Endothelial cell (in vitro differentiated cells): ENCODE measurements at regions not wholly inside any gene's neighbourhood (a gene's known extent, or its start where the extent isn't known, plus 50 kb on each side); places are given as distances from the start of the nearest gene placed in this dataset.

ENCODE experiments used
- DNase-seq: peaks from one replicate; pipeline ENCODE4 v3.0.0; 2021; ENCODE audit warnings: low spot score
- H3K27ac Mint-ChIP-seq: one replicate; pipeline ENCODE4 v1.8.0; 2021; ENCODE audit warnings: mixed read lengths, inconsistent platforms; ENCODE audit not compliant: unreplicated experiment
- H3K27me3 Mint-ChIP-seq: one replicate; pipeline ENCODE4 v1.8.0; 2021; ENCODE audit warnings: mild to moderate bottlenecking, moderate library complexity, mixed read lengths, inconsistent platforms; ENCODE audit not compliant: unreplicated experiment
- H3K36me3 Mint-ChIP-seq: one replicate; pipeline ENCODE4 v1.8.0; 2021; ENCODE audit warnings: mild to moderate bottlenecking, low read depth, mixed read lengths, inconsistent platforms; ENCODE audit not compliant: unreplicated experiment
- H3K4me1 Mint-ChIP-seq: one replicate; pipeline ENCODE4 v1.8.0; 2021; ENCODE audit warnings: mild to moderate bottlenecking, mixed read lengths, inconsistent platforms; ENCODE audit not compliant: unreplicated experiment
- H3K4me3 Mint-ChIP-seq: one replicate; pipeline ENCODE4 v1.8.0; 2021; ENCODE audit warnings: mild to moderate bottlenecking, mixed read lengths, inconsistent platforms; ENCODE audit not compliant: unreplicated experiment
- H3K9me3 Mint-ChIP-seq: one replicate; pipeline ENCODE4 v1.8.0; 2021; ENCODE audit warnings: mixed read lengths, inconsistent platforms; ENCODE audit not compliant: unreplicated experiment
- CTCF ChIP-seq: fragments of 200-600 bp; sonication (generic); IDR thresholded peaks from one replicate; pipeline ENCODE4 v1.5.0; 2021; ENCODE audit warnings: antibody characterized with exemption; ENCODE audit not compliant: unreplicated experiment

GRCh38 chr1:94746635-94747525 lies 73.3 kb upstream of the SLC44A3 start:
- H3K36me3 Mint-ChIP-seq, result no peaks in the 10 kb centered on the region
- H3K27ac Mint-ChIP-seq, result no peak overlapping the region
- H3K4me3 Mint-ChIP-seq, result no peak overlapping the region
- no peak for TF ChIP-seq CTCF
- no peaks in the 10 kb centered on the region for H3K9me3 Mint-ChIP-seq
- DNase-seq, result no peak
- H3K27me3 Mint-ChIP-seq, result peaks cover 2% of the 10 kb centered on the region
- peaks cover 9% of the 10 kb centered on the region for H3K4me1 Mint-ChIP-seq

DNA sequence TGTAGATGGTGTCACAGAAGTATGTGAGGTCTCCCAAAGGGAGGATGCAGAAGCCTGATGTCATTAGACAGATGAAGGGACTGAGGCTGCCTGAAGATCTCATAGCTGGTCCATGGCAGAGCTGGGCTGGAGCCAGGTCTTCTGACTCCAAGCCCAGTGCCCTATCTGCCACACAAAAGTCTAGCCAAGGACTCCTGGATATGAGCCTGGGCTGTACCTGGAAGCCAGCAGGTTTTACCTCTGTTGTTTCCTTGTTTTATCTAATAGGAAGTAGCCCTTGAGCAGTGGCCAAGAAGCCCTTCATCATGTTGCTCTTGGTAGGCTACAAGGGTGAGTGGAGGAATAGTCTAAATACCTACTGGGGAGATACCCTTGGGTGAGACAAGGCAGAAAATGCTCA lies 74.4 kb upstream of the SLC44A3 start:
- Mint-ChIP-seq H3K27ac (no peak overlapping the region), H3K4me1 (peaks cover 15% of the 10 kb centered on the region), H3K36me3 (no peaks in the 10 kb centered on the region), H3K9me3 (no peaks in the 10 kb centered on the region), H3K27me3 (peaks cover 2% of the 10 kb centered on the region), H3K4me3 (no peak overlapping the region)
- DNase-seq, result no peak
- no peak for TF ChIP-seq CTCF

GRCh38 chr1:94743862-94744261 lies 76.3 kb upstream of the SLC44A3 start:
- no peak overlapping the region for H3K27ac Mint-ChIP-seq
- no peaks in the 10 kb centered on the region for H3K9me3 Mint-ChIP-seq
- peaks cover 15% of the 10 kb centered on the region for H3K4me1 Mint-ChIP-seq
- no peak overlapping the region for H3K4me3 Mint-ChIP-seq
- TF ChIP-seq CTCF, result no peak
- H3K36me3 Mint-ChIP-seq, result no peaks in the 10 kb centered on the region
- H3K27me3 Mint-ChIP-seq, result peaks cover 2% of the 10 kb centered on the region
- DNase-seq, result no peak

GRCh38 chr1:94741996-94742395 lies 78.2 kb upstream of the SLC44A3 start:
- Mint-ChIP-seq H3K9me3 (no peaks in the 10 kb centered on the region), H3K36me3 (no peaks in the 10 kb centered on the region), H3K4me3 (no peak overlapping the region), H3K27ac (no peak overlapping the region), H3K4me1 (peaks cover 17% of the 10 kb centered on the region), H3K27me3 (peaks cover 2% of the 10 kb centered on the region)
- TF ChIP-seq CTCF, result no peak
- DNase-seq, result no peak

- peaks cover 17% of the 10 kb centered on the region for H3K4me1 Mint-ChIP-seq
Measured at GRCh38 chr1:94741510-94741909, 78.6 kb upstream of the SLC44A3 start.

More at GRCh38 chr1:94741510-94741909, 78.6 kb upstream of the SLC44A3 start:
- H3K4me3 Mint-ChIP-seq, result no peak overlapping the region
- TF ChIP-seq CTCF, result no peak
- no peak for DNase-seq
- H3K36me3 Mint-ChIP-seq, result no peaks in the 10 kb centered on the region
- no peaks in the 10 kb centered on the region for H3K9me3 Mint-ChIP-seq
- no peak overlapping the region for H3K27ac Mint-ChIP-seq
- H3K27me3 Mint-ChIP-seq, result peaks cover 2% of the 10 kb centered on the region
